H9 (cell line): ENCODE measurements at regions not wholly inside any gene's neighbourhood (a gene's known extent, or its start where the extent isn't known, plus 50 kb on each side); places are given as distances from the start of the nearest gene placed in this dataset.

Source experiments
- DNase-seq: peaks from one replicate; pipeline ENCODE4 v3.0.0-alpha.2; 2017
- H2AFZ ChIP-seq: one replicate; pipeline ENCODE4 v1.6.1; 2013; ENCODE audit warnings: mild to moderate bottlenecking, low read length, control low read depth, moderate library complexity
- H2AK5ac ChIP-seq: 2 replicates; pipeline ENCODE4 v1.6.1; 2013; ENCODE audit warnings: low read length, control low read depth, mixed read lengths; ENCODE audit not compliant: insufficient read length
- H2BK120ac ChIP-seq: one replicate; pipeline ENCODE4 v1.6.1; 2013; ENCODE audit warnings: low read depth, mild to moderate bottlenecking, low read length, control low read depth, inconsistent platforms; ENCODE audit not compliant: poor library complexity, severe bottlenecking
- H2BK12ac ChIP-seq: 2 replicates; pipeline ENCODE4 v1.6.1; 2013; ENCODE audit warnings: low read length, control low read depth, mixed read lengths, low read depth; ENCODE audit not compliant: insufficient read length
- H2BK15ac ChIP-seq: 2 replicates; pipeline ENCODE4 v1.6.1; 2013; ENCODE audit warnings: low read depth, low read length, control low read depth
- H2BK20ac ChIP-seq: one replicate; pipeline ENCODE4 v1.6.1; 2013; ENCODE audit warnings: low read depth, mild to moderate bottlenecking, low read length, control low read depth, inconsistent platforms; ENCODE audit not compliant: poor library complexity, severe bottlenecking
- H2BK5ac ChIP-seq: 2 replicates; pipeline ENCODE4 v1.6.1; 2013; ENCODE audit warnings: low read length, control low read depth, mixed read lengths; ENCODE audit not compliant: insufficient read length
- H3K14ac ChIP-seq: 2 replicates; pipeline ENCODE4 v1.6.1; 2013; ENCODE audit warnings: low read length, control low read depth; ENCODE audit not compliant: insufficient read depth
- H3K18ac ChIP-seq: 2 replicates; pipeline ENCODE4 v1.6.1; 2013; ENCODE audit warnings: low read depth, mild to moderate bottlenecking, mixed read lengths, low read length, control low read depth; ENCODE audit not compliant: insufficient read length
- H3K23ac ChIP-seq: 2 replicates; pipeline ENCODE4 v1.6.1; 2013; ENCODE audit warnings: low read length, control low read depth, mixed read lengths, low read depth; ENCODE audit not compliant: insufficient read length
- H3K23me2 ChIP-seq: 2 replicates; pipeline ENCODE4 v1.6.1; 2013; ENCODE audit warnings: low read depth, mild to moderate bottlenecking, mixed read lengths, low read length, control low read depth; ENCODE audit not compliant: insufficient read length, poor library complexity, severe bottlenecking
- H3K27ac ChIP-seq: 2 replicates; pipeline ENCODE4 v1.5.1; 2013; ENCODE audit warnings: low read length, control low read depth, mixed read lengths, low read depth; ENCODE audit not compliant: insufficient read length
- H3K27me3 ChIP-seq: 2 replicates; pipeline ENCODE4 v1.6.1; 2013; ENCODE audit warnings: low read length, control low read depth, inconsistent platforms; ENCODE audit not compliant: insufficient read depth
- H3K4ac ChIP-seq: 2 replicates; pipeline ENCODE4 v1.6.1; 2013; ENCODE audit warnings: low read depth, mild to moderate bottlenecking, control low read depth, inconsistent platforms, low read length, moderate library complexity
- H3K4me1 ChIP-seq: 2 replicates; pipeline ENCODE4 v1.6.1; 2013; ENCODE audit warnings: low read length, control low read depth, inconsistent platforms; ENCODE audit not compliant: insufficient read depth
- H3K4me2 ChIP-seq: 2 replicates; pipeline ENCODE4 v1.6.1; 2013; ENCODE audit warnings: low read length, control low read depth, mixed read lengths; ENCODE audit not compliant: insufficient read length, insufficient read depth
- H3K56ac ChIP-seq: 2 replicates; pipeline ENCODE4 v1.6.1; 2013; ENCODE audit warnings: low read depth, mild to moderate bottlenecking, mixed read lengths, low read length, control low read depth; ENCODE audit not compliant: insufficient read length
- H3K79me1 ChIP-seq: 2 replicates; pipeline ENCODE4 v1.6.1; 2013; ENCODE audit warnings: low read depth, mild to moderate bottlenecking, moderate library complexity, low read length, control low read depth, inconsistent platforms; ENCODE audit not compliant: insufficient read depth, poor library complexity, severe bottlenecking
- H3K79me2 ChIP-seq: 2 replicates; pipeline ENCODE4 v1.6.1; 2013; ENCODE audit warnings: low read length, control low read depth, inconsistent platforms; ENCODE audit not compliant: insufficient read depth
- H3K9ac ChIP-seq: 2 replicates; pipeline ENCODE4 v1.6.1; 2013; ENCODE audit warnings: low read length, control low read depth, mixed read lengths; ENCODE audit not compliant: insufficient read length; ENCODE audit errors: extremely low read depth
- H3K9me3 ChIP-seq: one replicate; pipeline ENCODE4 v1.6.1; 2013; ENCODE audit warnings: low read depth, low read length, inconsistent platforms; ENCODE audit not compliant: control insufficient read depth
- H3T11ph ChIP-seq: one replicate; pipeline ENCODE4 v1.6.1; 2013; ENCODE audit warnings: mild to moderate bottlenecking, low read length, control low read depth, inconsistent platforms
- H4K20me1 ChIP-seq: one replicate; pipeline ENCODE4 v1.6.1; 2013; ENCODE audit not compliant: control insufficient read depth, insufficient read length, insufficient read depth
- H4K5ac ChIP-seq: 2 replicates; pipeline ENCODE4 v1.6.1; 2013; ENCODE audit warnings: low read depth, mild to moderate bottlenecking, mixed read lengths, low read length, control low read depth; ENCODE audit not compliant: insufficient read length
- H4K8ac ChIP-seq: replicated peaks from 2 replicates; pipeline ENCODE4 v1.6.1; 2013; ENCODE audit warnings: low read length, control low read depth, mixed read lengths, low read depth; ENCODE audit not compliant: insufficient read length
- H4K91ac ChIP-seq: 2 replicates; pipeline ENCODE4 v1.6.1; 2013; ENCODE audit warnings: low read depth, mild to moderate bottlenecking, moderate library complexity, mixed read lengths, low read length, control low read depth; ENCODE audit not compliant: insufficient read length
- H3K27ac Mint-ChIP-seq, 3 experiments: 2 replicates in 2 of 3; 3 replicates in 1 of 3; pipeline ENCODE4 v1.8.0; 2020 to 2021; ENCODE audit warnings: mixed read lengths in 3 of 3, mild to moderate bottlenecking in 1 of 3, moderate library complexity in 1 of 3
- H3K27me3 Mint-ChIP-seq: 2 replicates; pipeline ENCODE4 v1.8.0; 2021; ENCODE audit warnings: low read depth, mild to moderate bottlenecking, moderate library complexity, mixed read lengths
- H3K36me3 Mint-ChIP-seq, 3 experiments: 2 replicates in 2 of 3; 3 replicates in 1 of 3; pipeline ENCODE4 v1.8.0; 2020 to 2021; ENCODE audit warnings: low read depth in 3 of 3, mixed read lengths in 3 of 3; ENCODE audit not compliant: insufficient read depth in 1 of 3
- H3K4me1 Mint-ChIP-seq, 2 experiments: 2 replicates each; pipeline ENCODE4 v1.8.0; 2020; ENCODE audit warnings: mixed read lengths in 2 of 2
- H3K4me3 Mint-ChIP-seq, 2 experiments: 2 replicates in 1 of 2; 3 replicates in 1 of 2; pipeline ENCODE4 v1.8.0; 2020 to 2021; ENCODE audit warnings: mild to moderate bottlenecking in 2 of 2, mixed read lengths in 2 of 2, moderate library complexity in 1 of 2
- H3K9me3 Mint-ChIP-seq, 2 experiments: 2 replicates in 1 of 2; 3 replicates in 1 of 2; pipeline ENCODE4 v1.8.0; 2020; ENCODE audit warnings: mild to moderate bottlenecking in 2 of 2, mixed read lengths in 2 of 2, moderate library complexity in 1 of 2
- CTCF ChIP-seq: fragments of 200-600 bp; sonication (generic); conservative IDR thresholded peaks from 3 replicates; pipeline ENCODE4 v1.8.0; 2021; ENCODE audit warnings: antibody characterized with exemption, mild to moderate bottlenecking
- WGBS: extraction: QIAGEN DNeasy Blood & Tissue Kit; methylation state at CpG from one replicate; pipeline ENCODE4 v1.1.7; 2013; ENCODE audit warnings: missing lambda C conversion rate, low lambda C conversion rate, mixed read lengths; ENCODE audit not compliant: insufficient read length; ENCODE audit errors: extremely low coverage; 5-methylcytosine and 5-hydroxymethylcytosine counted together

GRCh38 chr14:101072070-101072469 is 168.5 kb upstream of the RTL1 start:
- no peak overlapping the region for H3K18ac ChIP-seq
- H3K4me2 ChIP-seq: no peak overlapping the region
- H3K27ac ChIP-seq: no peak overlapping the region
- no peak overlapping the region for H4K5ac ChIP-seq
- no peak overlapping the region for H3K23ac ChIP-seq
- peaks cover 3% of the 10 kb centered on the region; the same call in 1 of the 2 replicates for H3K4me1 ChIP-seq
- peaks cover 19 to 30% of the 10 kb centered on the region in 2 experiments for H3K4me1 Mint-ChIP-seq
- H2BK12ac ChIP-seq: no peak overlapping the region
- no peak overlapping the region for H3K56ac ChIP-seq
- H3K79me1 ChIP-seq: no peaks in the 10 kb centered on the region
- no peak overlapping the region for H2BK5ac ChIP-seq
- peak overlapping the region in 2 of 3 experiments; percentile 52 to 83; a peak in 2 of 7 replicates for H3K27ac Mint-ChIP-seq
- no peak overlapping the region for H2BK120ac ChIP-seq
- H4K91ac ChIP-seq: no peak overlapping the region
- H3K14ac ChIP-seq: no peak overlapping the region
- no peaks in the 10 kb centered on the region for H3K9me3 ChIP-seq
- no peak overlapping the region for H2AK5ac ChIP-seq
- H3K27me3 Mint-ChIP-seq: peaks cover 25% of the 10 kb centered on the region
- 0 out of 5 replicates have a peak overlapping the region, but pooled peaks of 1 of the 2 experiments have one; percentile 5 for H3K4me3 Mint-ChIP-seq
- DNase-seq: peak; percentile 27
- H4K8ac ChIP-seq: no peak overlapping the region
- WGBS: no CpG with 5 or more reads among the region's 10 CpGs
- no peaks in the 10 kb centered on the region for H3K79me2 ChIP-seq
- H3K36me3 Mint-ChIP-seq: no peaks in the 10 kb centered on the region
- no peak for TF ChIP-seq CTCF
- no peak overlapping the region for H2AFZ ChIP-seq
- no peaks in the 10 kb centered on the region for H4K20me1 ChIP-seq
- H3K9ac ChIP-seq: no peak overlapping the region
- H2BK20ac ChIP-seq: no peak overlapping the region
- no peaks in the 10 kb centered on the region for H3K9me3 Mint-ChIP-seq
- no peak overlapping the region for H3K4ac ChIP-seq
- H2BK15ac ChIP-seq: no peak overlapping the region
- H3K27me3 ChIP-seq: no peaks in the 10 kb centered on the region
- H3T11ph ChIP-seq: no peak overlapping the region
- H3K23me2 ChIP-seq: peaks cover 2% of the 10 kb centered on the region
